Esophagus muscularis mucosa (tissue), 4 donors: ENCODE measurements at regions not wholly inside any gene's neighbourhood (a gene's known extent, or its start where the extent isn't known, plus 50 kb on each side); places are given as distances from the start of the nearest gene placed in this dataset.

ENCODE experiments used
- EP300 ChIP-seq: sonication (generic); formaldehyde crosslinking; IDR thresholded peaks from one replicate; pipeline ENCODE4 v1.6.1; 2017; ENCODE audit warnings: antibody characterized with exemption
- POLR2A ChIP-seq: fragments of 450-650 bp; IDR thresholded peaks from one replicate; pipeline ENCODE4 v1.6.1; 2017; ENCODE audit warnings: antibody characterized with exemption, moderate library complexity, mild to moderate bottlenecking, low read depth
- POLR2AphosphoS5 ChIP-seq, 2 donors: sonication (generic); formaldehyde crosslinking; IDR thresholded peaks; one replicate each; pipeline ENCODE4 v1.6.1; 2017; ENCODE audit warnings: antibody characterized with exemption in 2 of 2
- TF ChIP-seq, protein P1 (sequence below), 3 experiments: fragments of 200-600 bp in 2 of 3; fragments of 450-650 bp in 1 of 3; sonication (generic) in 2 of 3; IDR thresholded peaks; one replicate each; pipeline ENCODE4 v1.5.1; 2017 to 2019; ENCODE audit warnings: antibody characterized with exemption in 3 of 3, mild to moderate bottlenecking in 2 of 3, moderate library complexity in 1 of 3

DNA sequence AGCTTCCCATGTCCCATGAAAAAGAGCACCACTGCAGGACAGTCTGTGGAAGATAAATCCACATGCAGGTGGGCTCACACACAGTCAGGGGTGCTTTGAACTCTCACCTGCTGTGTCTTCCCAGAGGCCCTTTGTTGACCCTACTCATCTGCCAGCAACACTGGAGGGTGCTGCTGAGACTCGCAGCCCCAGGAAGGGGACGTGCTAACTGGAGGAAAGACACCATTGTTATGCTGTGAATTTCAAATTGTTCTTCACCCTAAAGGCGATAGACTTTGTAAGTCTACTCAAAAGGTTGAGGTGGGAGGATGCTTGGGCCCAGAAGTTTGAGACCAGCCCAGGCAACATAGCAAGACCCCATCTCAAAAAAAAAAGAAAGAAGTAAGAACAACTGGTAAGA lies 107.3 kb upstream of the SERP2 start:
- TF ChIP-seq, protein P1, sequence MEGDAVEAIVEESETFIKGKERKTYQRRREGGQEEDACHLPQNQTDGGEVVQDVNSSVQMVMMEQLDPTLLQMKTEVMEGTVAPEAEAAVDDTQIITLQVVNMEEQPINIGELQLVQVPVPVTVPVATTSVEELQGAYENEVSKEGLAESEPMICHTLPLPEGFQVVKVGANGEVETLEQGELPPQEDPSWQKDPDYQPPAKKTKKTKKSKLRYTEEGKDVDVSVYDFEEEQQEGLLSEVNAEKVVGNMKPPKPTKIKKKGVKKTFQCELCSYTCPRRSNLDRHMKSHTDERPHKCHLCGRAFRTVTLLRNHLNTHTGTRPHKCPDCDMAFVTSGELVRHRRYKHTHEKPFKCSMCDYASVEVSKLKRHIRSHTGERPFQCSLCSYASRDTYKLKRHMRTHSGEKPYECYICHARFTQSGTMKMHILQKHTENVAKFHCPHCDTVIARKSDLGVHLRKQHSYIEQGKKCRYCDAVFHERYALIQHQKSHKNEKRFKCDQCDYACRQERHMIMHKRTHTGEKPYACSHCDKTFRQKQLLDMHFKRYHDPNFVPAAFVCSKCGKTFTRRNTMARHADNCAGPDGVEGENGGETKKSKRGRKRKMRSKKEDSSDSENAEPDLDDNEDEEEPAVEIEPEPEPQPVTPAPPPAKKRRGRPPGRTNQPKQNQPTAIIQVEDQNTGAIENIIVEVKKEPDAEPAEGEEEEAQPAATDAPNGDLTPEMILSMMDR (IDR thresholded peaks at IDR 0.05): no peak
- no peak for TF ChIP-seq POLR2A
- TF ChIP-seq POLR2AphosphoS5 (IDR thresholded peaks at IDR 0.05): no peak
- TF ChIP-seq EP300: no peak
